Kidney epithelial cell (primary cell): ENCODE measurements at regions not wholly inside any gene's neighbourhood (a gene's known extent, or its start where the extent isn't known, plus 50 kb on each side); places are given as distances from the start of the nearest gene placed in this dataset.

Experiments used
- DNase-seq: peaks from one replicate; pipeline ENCODE4 v3.0.0-alpha.2; 2010; ENCODE audit warnings: low read depth
- H3K27me3 ChIP-seq: 2 replicates; pipeline ENCODE4 v1.6.0; 2011; ENCODE audit warnings: low read length; ENCODE audit not compliant: control insufficient read depth, insufficient read depth
- H3K36me3 ChIP-seq: 2 replicates; pipeline ENCODE4 v1.5.1; 2011; ENCODE audit warnings: low read length; ENCODE audit not compliant: control insufficient read depth, insufficient read depth
- H3K4me3 ChIP-seq: 2 replicates; pipeline ENCODE4 v1.5.1; 2011; ENCODE audit warnings: low read depth, mild to moderate bottlenecking, control low read depth, low read length
- CTCF ChIP-seq: IDR thresholded peaks from 2 replicates; pipeline ENCODE4 v1.5.1; 2011; ENCODE audit warnings: mild to moderate bottlenecking, moderate library complexity, low read length, control low read depth, inconsistent platforms; ENCODE audit not compliant: insufficient read depth, poor library complexity, severe bottlenecking

GRCh38 chr3:182503401-182503800 is 289.9 kb upstream of the ATP11B start:
- no peak overlapping the region for H3K4me3 ChIP-seq
- no peak for DNase-seq
- no peak for TF ChIP-seq CTCF

GRCh38 chr3:182508919-182509711 is 284.2 kb upstream of the ATP11B start:
- DNase-seq: no peak
- no peak for TF ChIP-seq CTCF
- H3K4me3 ChIP-seq: no peak overlapping the region
- no peaks in the 10 kb centered on the region for H3K27me3 ChIP-seq
- no peaks in the 10 kb centered on the region for H3K36me3 ChIP-seq

More at GRCh38 chr3:182503401-182503800, 289.9 kb upstream of the ATP11B start:
- H3K36me3 ChIP-seq: no peaks in the 10 kb centered on the region
- no peaks in the 10 kb centered on the region for H3K27me3 ChIP-seq

GRCh38 chr3:182509844-182510460 is 283.4 kb upstream of the ATP11B start:
- H3K36me3 ChIP-seq: no peaks in the 10 kb centered on the region
- H3K27me3 ChIP-seq: no peaks in the 10 kb centered on the region
- TF ChIP-seq CTCF: no peak
- no peak overlapping the region for H3K4me3 ChIP-seq
- DNase-seq: no peak

- Histone ChIP-seq H3K4me3 (no peak overlapping the region), H3K27me3 (no peaks in the 10 kb centered on the region), H3K36me3 (no peaks in the 10 kb centered on the region)
- TF ChIP-seq CTCF: no peak
- DNase-seq: no peak
These were observed 278.9 kb upstream of the ATP11B start for GRCh38 chr3:182514236-182514964.

GRCh38 chr3:182516597-182517336 is 276.5 kb upstream of the ATP11B start:
- TF ChIP-seq CTCF: no peak
- Histone ChIP-seq H3K27me3 (no peaks in the 10 kb centered on the region), H3K4me3 (no peak overlapping the region), H3K36me3 (no peaks in the 10 kb centered on the region)
- no peak for DNase-seq
